ENCODE measurements at regions not wholly inside any gene's neighbourhood (a gene's known extent, or its start where the extent isn't known, plus 50 kb on each side); places are given as distances from the start of the nearest gene placed in this dataset.

DNA sequence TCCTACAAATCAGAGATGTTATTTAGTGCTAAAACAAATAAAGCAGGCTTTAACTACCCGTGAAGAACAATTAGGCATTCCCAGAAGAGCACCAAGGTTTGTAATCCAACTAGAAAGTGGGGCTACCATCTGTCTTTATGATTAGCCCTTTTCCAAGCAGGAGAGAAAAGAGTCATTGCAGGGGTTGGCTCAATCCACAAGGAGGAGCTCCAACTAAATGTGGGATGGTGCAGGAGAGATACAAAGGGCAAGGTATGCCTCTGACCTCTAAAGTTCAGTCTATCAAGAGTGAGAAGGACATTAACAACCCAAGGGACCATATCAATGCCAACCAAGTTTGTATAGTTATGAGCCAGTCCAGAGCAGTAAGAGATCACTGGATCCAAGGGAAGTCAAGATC is 382.7 kb upstream of the DUSP10 start:
- Histone ChIP-seq H3K36me3 (replicated peaks; ENCODE audit: low read depth, low read length) (no peaks in the 10 kb centered on the region), H3K4me3 (ENCODE audit: low read length) (no peak overlapping the region), H3K79me2 (ENCODE audit: low read length) (no peaks in the 10 kb centered on the region), H3K9me3 (ENCODE audit: insufficient read depth, low read length) (no peaks in the 10 kb centered on the region), H3K27ac (ENCODE audit: low read length) (no peak overlapping the region), H4K20me1 (ENCODE audit: insufficient read depth, low read length) (no peaks in the 10 kb centered on the region), H3K4me1 (ENCODE audit: low read length) (no peaks in the 10 kb centered on the region), H3K9ac (ENCODE audit: low read length) (no peak overlapping the region), H3K4me2 (ENCODE audit: low read length) (no peak overlapping the region), H2AFZ (ENCODE audit: low read depth, low read length) (no peak overlapping the region), H3K27me3 (ENCODE audit: low read depth, low read length) (no peaks in the 10 kb centered on the region)
- TF ChIP-seq, protein P1, sequence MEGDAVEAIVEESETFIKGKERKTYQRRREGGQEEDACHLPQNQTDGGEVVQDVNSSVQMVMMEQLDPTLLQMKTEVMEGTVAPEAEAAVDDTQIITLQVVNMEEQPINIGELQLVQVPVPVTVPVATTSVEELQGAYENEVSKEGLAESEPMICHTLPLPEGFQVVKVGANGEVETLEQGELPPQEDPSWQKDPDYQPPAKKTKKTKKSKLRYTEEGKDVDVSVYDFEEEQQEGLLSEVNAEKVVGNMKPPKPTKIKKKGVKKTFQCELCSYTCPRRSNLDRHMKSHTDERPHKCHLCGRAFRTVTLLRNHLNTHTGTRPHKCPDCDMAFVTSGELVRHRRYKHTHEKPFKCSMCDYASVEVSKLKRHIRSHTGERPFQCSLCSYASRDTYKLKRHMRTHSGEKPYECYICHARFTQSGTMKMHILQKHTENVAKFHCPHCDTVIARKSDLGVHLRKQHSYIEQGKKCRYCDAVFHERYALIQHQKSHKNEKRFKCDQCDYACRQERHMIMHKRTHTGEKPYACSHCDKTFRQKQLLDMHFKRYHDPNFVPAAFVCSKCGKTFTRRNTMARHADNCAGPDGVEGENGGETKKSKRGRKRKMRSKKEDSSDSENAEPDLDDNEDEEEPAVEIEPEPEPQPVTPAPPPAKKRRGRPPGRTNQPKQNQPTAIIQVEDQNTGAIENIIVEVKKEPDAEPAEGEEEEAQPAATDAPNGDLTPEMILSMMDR (IDR thresholded peaks at IDR 0.05; ENCODE audit: low read depth, low read length), result peak; percentile 26; the same call in 1 of the 2 replicates
- TF ChIP-seq EZH2phosphoT487 (IDR thresholded peaks at IDR 0.05; ENCODE audit: low read depth), result no peak

DNA sequence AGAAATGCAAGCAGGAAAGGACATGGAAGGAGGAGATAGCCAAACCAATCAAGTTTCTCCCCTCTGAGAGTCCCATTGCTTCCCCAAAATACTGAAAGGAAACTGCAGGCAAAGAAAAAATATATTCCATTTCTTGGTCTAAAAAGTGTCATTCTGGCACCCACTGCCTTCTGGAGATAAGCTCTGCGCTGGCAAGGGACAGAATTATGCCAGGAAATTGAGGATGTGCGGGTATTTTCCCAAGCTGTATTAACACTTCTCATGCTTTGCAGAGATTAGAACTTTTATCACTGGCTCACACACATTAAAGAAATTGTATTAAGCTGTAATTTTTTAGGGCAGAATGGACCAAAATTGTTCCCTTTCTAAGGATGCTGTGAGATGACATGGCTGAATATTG is 381.2 kb upstream of the DUSP10 start:
- H3K4me3 ChIP-seq (ENCODE audit: low read length), result no peak overlapping the region
- no peaks in the 10 kb centered on the region for H3K4me1 ChIP-seq (ENCODE audit: low read length)
- no peaks in the 10 kb centered on the region for H3K9me3 ChIP-seq (ENCODE audit: insufficient read depth, low read length)
- no peaks in the 10 kb centered on the region for H3K27me3 ChIP-seq (ENCODE audit: low read depth, low read length)
- no peak overlapping the region for H3K9ac ChIP-seq (ENCODE audit: low read length)
- no peaks in the 10 kb centered on the region for H4K20me1 ChIP-seq (ENCODE audit: insufficient read depth, low read length)
- no peaks in the 10 kb centered on the region for H3K79me2 ChIP-seq (ENCODE audit: low read length)
- no peak for TF ChIP-seq EZH2phosphoT487 (IDR thresholded peaks at IDR 0.05; ENCODE audit: low read depth)
- TF ChIP-seq, protein P1 (IDR thresholded peaks at IDR 0.05; ENCODE audit: low read depth, low read length), result no peak
- H3K4me2 ChIP-seq (ENCODE audit: low read length), result no peak overlapping the region
- no peaks in the 10 kb centered on the region for H3K36me3 ChIP-seq (replicated peaks; ENCODE audit: low read depth, low read length)
- H2AFZ ChIP-seq (ENCODE audit: low read depth, low read length), result no peak overlapping the region
- no peak overlapping the region for H3K27ac ChIP-seq (ENCODE audit: low read length)

GRCh38 chr1:222117809-222118208 is 375.9 kb upstream of the DUSP10 start:
- Histone ChIP-seq H3K27me3 (ENCODE audit: low read depth, low read length) (no peaks in the 10 kb centered on the region), H3K79me2 (ENCODE audit: low read length) (no peaks in the 10 kb centered on the region), H3K4me1 (ENCODE audit: low read length) (no peaks in the 10 kb centered on the region), H3K27ac (ENCODE audit: low read length) (no peak overlapping the region), H3K4me2 (ENCODE audit: low read length) (no peak overlapping the region), H3K36me3 (replicated peaks; ENCODE audit: low read depth, low read length) (no peaks in the 10 kb centered on the region), H3K4me3 (ENCODE audit: low read length) (no peak overlapping the region), H2AFZ (ENCODE audit: low read depth, low read length) (no peak overlapping the region), H4K20me1 (ENCODE audit: insufficient read depth, low read length) (no peaks in the 10 kb centered on the region), H3K9me3 (ENCODE audit: insufficient read depth, low read length) (no peaks in the 10 kb centered on the region), H3K9ac (ENCODE audit: low read length) (no peak overlapping the region)
- TF ChIP-seq EZH2phosphoT487 (IDR thresholded peaks at IDR 0.05; ENCODE audit: low read depth), result no peak
- TF ChIP-seq, protein P1 (IDR thresholded peaks at IDR 0.05; ENCODE audit: low read depth, low read length), result no peak

- Histone ChIP-seq H3K36me3 (replicated peaks; ENCODE audit: low read depth, low read length) (no peaks in the 10 kb centered on the region), H3K27me3 (ENCODE audit: low read depth, low read length) (no peaks in the 10 kb centered on the region), H3K9ac (ENCODE audit: low read length) (no peak overlapping the region), H4K20me1 (ENCODE audit: insufficient read depth, low read length) (no peaks in the 10 kb centered on the region), H3K79me2 (ENCODE audit: low read length) (no peaks in the 10 kb centered on the region), H3K9me3 (ENCODE audit: insufficient read depth, low read length) (no peaks in the 10 kb centered on the region), H3K4me1 (ENCODE audit: low read length) (no peaks in the 10 kb centered on the region), H3K27ac (ENCODE audit: low read length) (no peak overlapping the region), H3K4me3 (ENCODE audit: low read length) (no peak overlapping the region), H2AFZ (ENCODE audit: low read depth, low read length) (no peak overlapping the region), H3K4me2 (ENCODE audit: low read length) (no peak overlapping the region)
- no peak for TF ChIP-seq EZH2phosphoT487 (IDR thresholded peaks at IDR 0.05; ENCODE audit: low read depth)
- TF ChIP-seq, protein P1 (IDR thresholded peaks at IDR 0.05; ENCODE audit: low read depth, low read length), result no peak
These were observed 372.8 kb upstream of the DUSP10 start for GRCh38 chr1:222114536-222115156.
